Transverse colon (tissue), 4 donors: ENCODE measurements at regions not wholly inside any gene's neighbourhood (a gene's known extent, or its start where the extent isn't known, plus 50 kb on each side); places are given as distances from the start of the nearest gene placed in this dataset.
A peak's percentile ranks its signal among the peaks of the same experiment; 100 is the strongest.

Experiments used
- DNase-seq: peaks from one replicate; pipeline ENCODE4 v3.0.0-alpha.2; 2019
- H3K27ac ChIP-seq, 4 donors: fragments of 200-600 bp; sonication (generic); 2 replicates each; pipeline ENCODE4 v1.5.1; 2016 to 2018; ENCODE audit warnings: inconsistent platforms in 4 of 4
- H3K27me3 ChIP-seq: fragments of 200-600 bp; sonication (generic); 2 replicates; pipeline ENCODE4 v1.5.1; 2017; ENCODE audit warnings: inconsistent platforms
- H3K36me3 ChIP-seq, 4 donors: fragments of 200-600 bp; sonication (generic); 2 replicates each; pipeline ENCODE4 v1.5.1; 2017 to 2019; ENCODE audit warnings: inconsistent platforms in 4 of 4
- H3K4me1 ChIP-seq, 4 donors: fragments of 200-600 bp; sonication (generic); 2 replicates each; pipeline ENCODE4 v1.5.1; 2017 to 2020; ENCODE audit warnings: inconsistent platforms in 4 of 4
- H3K4me3 ChIP-seq, 4 donors: fragments of 200-600 bp; sonication (generic); 1 replicate in 1 of 4; 2 replicates in 3 of 4; pipeline versions ENCODE4 v1.5.1 to v1.6.1; 2017 to 2019; ENCODE audit warnings: inconsistent platforms in 4 of 4
- H3K9me3 ChIP-seq, 2 donors: fragments of 200-600 bp; sonication (generic); 2 replicates each; pipeline ENCODE4 v1.5.1; 2017 to 2019; ENCODE audit warnings: inconsistent platforms in 2 of 2
- CTCF ChIP-seq, 5 experiments: fragments of 200-600 bp in 3 of 5; fragments of 450-650 bp in 2 of 5; sonication (generic) in 3 of 5; IDR thresholded peaks; 1 replicate in 2 of 5; 2 replicates in 3 of 5; pipeline ENCODE4 v1.5.1; 2016 to 2017; ENCODE audit warnings: antibody characterized with exemption in 5 of 5, inconsistent platforms in 3 of 5, mild to moderate bottlenecking in 2 of 5, moderate library complexity in 1 of 5
- EP300 ChIP-seq: sonication (generic); formaldehyde crosslinking; IDR thresholded peaks from one replicate; pipeline ENCODE4 v1.6.1; 2017; ENCODE audit warnings: antibody characterized with exemption, low read depth
- POLR2A ChIP-seq: fragments of 450-650 bp; IDR thresholded peaks from one replicate; pipeline ENCODE4 v1.6.1; 2016; ENCODE audit warnings: antibody characterized with exemption, mild to moderate bottlenecking, moderate library complexity
- POLR2AphosphoS5 ChIP-seq, 3 donors: sonication (generic); formaldehyde crosslinking; IDR thresholded peaks; one replicate each; pipeline ENCODE4 v1.6.1; 2016; ENCODE audit warnings: antibody characterized with exemption in 3 of 3
- WGBS, 2 donors: methylation state at CpG; one replicate each; pipeline ENCODE4 v1.1.5; 2018; ENCODE audit warnings: low coverage in 1 of 2; 5-methylcytosine and 5-hydroxymethylcytosine counted together
- in situ Hi-C, 4 donors: fragments of 200-750 bp; cut with MboI; loops; one replicate each; pipeline versions ENCODE4 v1.15.0 to v1.15.1; 2017; ENCODE audit warnings: low sequenced_read_pairs in 3 of 4, low pct_ligation_motif_present in 1 of 4, low pct_unique_long_range_greater_than_20kb in 1 of 4
- intact Hi-C: fragments of 100-400 bp; cut with DNase I; formaldehyde crosslinking; loops from one replicate; pipeline ENCODE4 v1.15.1; 2023; ENCODE audit warnings: low total_unique reads

GRCh38 chr14:59061292-59061691 lies 127.2 kb upstream of the DAAM1 start:
- H3K4me3 ChIP-seq, result no peak overlapping the region
- DNase-seq, result no peak
- 67 to 73% methylated on average over 3 of the region's 3 CpGs for WGBS, 2 donors
- H3K4me1 ChIP-seq, result no peaks in the 10 kb centered on the region
- intact Hi-C loops (no loop called here), in situ Hi-C loops (loop anchor here in 1 of 4 donors (25.0 kb wide), 1 partner anchor 574 kb away; no protein-coding TSS in a partner anchor)
- H3K9me3 ChIP-seq, result peaks cover 6 to 9% of the 10 kb centered on the region in 2 donors
- H3K27me3 ChIP-seq, result no peaks in the 10 kb centered on the region
- no peak for TF ChIP-seq EP300
- TF ChIP-seq POLR2AphosphoS5 (IDR thresholded peaks at IDR 0.05), result no peak
- TF ChIP-seq CTCF (IDR thresholded peaks at IDR 0.05), result no peak
- TF ChIP-seq POLR2A, result no peak
- no peaks in the 10 kb centered on the region for H3K36me3 ChIP-seq
- no peak overlapping the region for H3K27ac ChIP-seq

- no peak for DNase-seq
- no peak overlapping the region for H3K27ac ChIP-seq
- H3K4me1 ChIP-seq, result peaks cover 0 to 9% (median 0%) of the 10 kb centered on the region in 4 donors
- H3K4me3 ChIP-seq, result no peak overlapping the region
- TF ChIP-seq EP300 (no peak), POLR2A (no peak), CTCF (IDR thresholded peaks at IDR 0.05) (no peak), POLR2AphosphoS5 (IDR thresholded peaks at IDR 0.05) (no peak)
- in situ Hi-C loops, result loop anchor here in 1 of 4 donors (25.0 kb wide), 1 partner anchor 576 kb away; no protein-coding TSS in a partner anchor
- intact Hi-C loops, result no loop called here
- 72 to 77% methylated on average over 2 of the region's 2 CpGs for WGBS, 2 donors
- no peaks in the 10 kb centered on the region for H3K27me3 ChIP-seq
- peaks cover 6 to 9% of the 10 kb centered on the region in 2 donors for H3K9me3 ChIP-seq
- no peaks in the 10 kb centered on the region for H3K36me3 ChIP-seq
Measured at GRCh38 chr14:59063259-59063658, 125.2 kb upstream of the DAAM1 start.

- H3K4me3 ChIP-seq, result no peak overlapping the region
- no peaks in the 10 kb centered on the region for H3K27me3 ChIP-seq
- in situ Hi-C loops (loop anchor here in 1 of 4 donors (25.0 kb wide), 1 partner anchor 580 kb away; no protein-coding TSS in a partner anchor), intact Hi-C loops (loop anchor here (2.0 kb wide), 1 partner anchor 25 kb away; no protein-coding TSS in a partner anchor)
- H3K4me1 ChIP-seq, result peaks cover 0 to 9% (median 0%) of the 10 kb centered on the region in 4 donors
- H3K27ac ChIP-seq, result peak overlapping the region in 3 of 4 donors; percentile 44 to 67 (median 62)
- peaks cover 6 to 9% of the 10 kb centered on the region in 2 donors for H3K9me3 ChIP-seq
- 20 to 44% methylated on average over 1 to 4 of the region's 4 CpGs for WGBS, 2 donors
- peak; percentile 19 for DNase-seq
- TF ChIP-seq POLR2A (no peak), POLR2AphosphoS5 (IDR thresholded peaks at IDR 0.05) (no peak), EP300 (no peak)
- H3K36me3 ChIP-seq, result no peaks in the 10 kb centered on the region
Measured at GRCh38 chr14:59067127-59067894, 121.2 kb upstream of the DAAM1 start.

GRCh38 chr14:59069163-59069854 lies 119.2 kb upstream of the DAAM1 start:
- WGBS, 2 donors, result 73 to 75% methylated on average over 7 to 9 of the region's 9 CpGs
- no peak for DNase-seq
- no peaks in the 10 kb centered on the region for H3K27me3 ChIP-seq
- H3K9me3 ChIP-seq, result no peaks in the 10 kb centered on the region
- no peaks in the 10 kb centered on the region for H3K36me3 ChIP-seq
- intact Hi-C loops, result no loop called here
- in situ Hi-C loops, result loop anchor here in 1 of 4 donors (25.0 kb wide), 1 partner anchor 582 kb away; no protein-coding TSS in a partner anchor
- no peak overlapping the region for H3K4me3 ChIP-seq
- peaks cover 0 to 9% (median 0%) of the 10 kb centered on the region in 4 donors for H3K4me1 ChIP-seq
- no peak for TF ChIP-seq CTCF (IDR thresholded peaks at IDR 0.05)
- no peak for TF ChIP-seq POLR2A
- no peak for TF ChIP-seq EP300
- no peak for TF ChIP-seq POLR2AphosphoS5 (IDR thresholded peaks at IDR 0.05)
- no peak overlapping the region for H3K27ac ChIP-seq
